ENCODE measurements at regions not wholly inside any gene's neighbourhood (a gene's known extent, or its start where the extent isn't known, plus 50 kb on each side); places are given as distances from the start of the nearest gene placed in this dataset.

DNA sequence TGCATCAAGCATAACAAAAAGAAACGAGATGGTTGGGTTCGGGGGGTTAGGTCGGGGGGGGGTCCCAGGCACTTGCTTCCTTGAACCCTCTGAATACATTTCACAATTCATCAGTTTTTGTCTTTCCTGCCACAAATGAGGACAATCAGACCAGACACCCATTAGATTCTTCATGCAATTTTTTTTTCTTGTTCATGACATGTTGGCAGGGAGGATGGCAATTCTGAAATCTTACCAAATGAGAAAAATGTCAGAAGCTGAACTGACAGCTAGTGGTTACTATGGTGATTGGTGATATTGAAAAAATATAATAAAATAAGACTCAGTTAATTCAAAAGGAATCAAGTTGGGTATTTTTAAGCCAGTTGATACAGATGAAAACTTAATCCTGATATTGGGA, 419.5 kb upstream of the PSMD7 start:
- no peak for DNase-seq (ENCODE audit: low spot score)
- TF ChIP-seq, protein P1, sequence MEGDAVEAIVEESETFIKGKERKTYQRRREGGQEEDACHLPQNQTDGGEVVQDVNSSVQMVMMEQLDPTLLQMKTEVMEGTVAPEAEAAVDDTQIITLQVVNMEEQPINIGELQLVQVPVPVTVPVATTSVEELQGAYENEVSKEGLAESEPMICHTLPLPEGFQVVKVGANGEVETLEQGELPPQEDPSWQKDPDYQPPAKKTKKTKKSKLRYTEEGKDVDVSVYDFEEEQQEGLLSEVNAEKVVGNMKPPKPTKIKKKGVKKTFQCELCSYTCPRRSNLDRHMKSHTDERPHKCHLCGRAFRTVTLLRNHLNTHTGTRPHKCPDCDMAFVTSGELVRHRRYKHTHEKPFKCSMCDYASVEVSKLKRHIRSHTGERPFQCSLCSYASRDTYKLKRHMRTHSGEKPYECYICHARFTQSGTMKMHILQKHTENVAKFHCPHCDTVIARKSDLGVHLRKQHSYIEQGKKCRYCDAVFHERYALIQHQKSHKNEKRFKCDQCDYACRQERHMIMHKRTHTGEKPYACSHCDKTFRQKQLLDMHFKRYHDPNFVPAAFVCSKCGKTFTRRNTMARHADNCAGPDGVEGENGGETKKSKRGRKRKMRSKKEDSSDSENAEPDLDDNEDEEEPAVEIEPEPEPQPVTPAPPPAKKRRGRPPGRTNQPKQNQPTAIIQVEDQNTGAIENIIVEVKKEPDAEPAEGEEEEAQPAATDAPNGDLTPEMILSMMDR (IDR thresholded peaks at IDR 0.05): no peak
- no peak for ATAC-seq (ENCODE audit: low FRiP score)

- TF ChIP-seq, protein P1 (IDR thresholded peaks at IDR 0.05): no peak
- DNase-seq (ENCODE audit: low spot score) (no peak), ATAC-seq (ENCODE audit: low FRiP score) (no peak)
Observed at GRCh38 chr16:73875996-73876690, 420.5 kb upstream of the PSMD7 start.

- TF ChIP-seq, protein P1 (IDR thresholded peaks at IDR 0.05): no peak
- no peak for DNase-seq (ENCODE audit: low spot score)
- no peak for ATAC-seq (ENCODE audit: low FRiP score)
Observed at GRCh38 chr16:73874324-73874723, 422.3 kb upstream of the PSMD7 start.

- DNase-seq (ENCODE audit: low spot score): no peak
- ATAC-seq (ENCODE audit: low FRiP score): no peak
- TF ChIP-seq, protein P1 (IDR thresholded peaks at IDR 0.05): no peak
Observed at GRCh38 chr16:73873643-73874042, 423.0 kb upstream of the PSMD7 start.

DNA sequence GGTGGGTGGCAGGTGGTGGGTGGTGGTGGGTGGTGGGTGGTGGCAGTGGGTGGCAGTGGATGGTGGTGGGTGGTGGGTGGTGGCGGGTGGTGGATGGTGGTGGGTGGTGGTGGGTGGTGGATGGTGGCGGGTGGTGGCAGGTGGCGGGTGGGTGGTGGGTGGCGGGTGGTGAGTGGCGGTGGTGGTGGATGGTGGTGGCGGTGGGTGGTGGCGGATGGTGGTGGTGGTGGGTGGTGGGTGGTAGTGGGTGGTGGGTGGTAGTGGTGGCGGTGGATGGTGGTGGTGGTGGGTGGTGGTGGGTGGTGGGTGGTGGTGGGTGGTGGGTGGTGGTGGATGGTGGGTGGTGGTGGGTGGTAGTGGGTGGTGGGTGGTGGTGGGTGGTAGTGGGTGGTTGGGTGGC, 423.8 kb upstream of the PSMD7 start:
- no peak for DNase-seq (ENCODE audit: low spot score)
- no peak for ATAC-seq (ENCODE audit: low FRiP score)
- TF ChIP-seq, protein P1 (IDR thresholded peaks at IDR 0.05): no peak

GRCh38 chr16:73871088-73871733, 425.4 kb upstream of the PSMD7 start:
- DNase-seq (ENCODE audit: low spot score): no peak
- no peak for ATAC-seq (ENCODE audit: low FRiP score)
- TF ChIP-seq, protein P1 (IDR thresholded peaks at IDR 0.05): no peak

DNA sequence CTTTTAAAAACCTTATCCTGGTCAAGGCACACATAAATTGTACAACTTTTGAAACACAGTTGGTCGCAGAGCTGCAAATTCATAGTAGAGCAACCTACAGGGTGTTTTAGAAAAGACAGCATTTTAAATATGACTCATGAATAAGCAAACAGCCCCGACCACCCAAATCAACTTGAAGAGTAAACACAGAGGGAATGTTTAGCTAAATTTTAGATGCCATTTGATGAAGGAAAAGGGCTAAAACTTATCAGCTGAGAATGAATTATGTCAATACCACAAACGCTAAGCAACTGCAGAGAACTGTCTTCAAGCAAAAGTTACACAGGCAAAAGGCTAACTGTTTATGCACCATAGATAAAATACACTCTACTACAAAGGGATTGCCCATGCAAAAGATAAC, 427.5 kb upstream of the PSMD7 start:
- DNase-seq (ENCODE audit: low spot score) (no peak), ATAC-seq (ENCODE audit: low FRiP score) (no peak)
- TF ChIP-seq, protein P1 (IDR thresholded peaks at IDR 0.05): no peak

Data from omental fat pad (tissue), 3 donors.